ENCODE measurements at regions not wholly inside any gene's neighbourhood (a gene's known extent, or its start where the extent isn't known, plus 50 kb on each side); places are given as distances from the start of the nearest gene placed in this dataset.
"Not testable (repeated sequence)": the region's sequence is repeated elsewhere in the genome, so short reads cannot be mapped to it uniquely, and the experiment has no call there.

DNA sequence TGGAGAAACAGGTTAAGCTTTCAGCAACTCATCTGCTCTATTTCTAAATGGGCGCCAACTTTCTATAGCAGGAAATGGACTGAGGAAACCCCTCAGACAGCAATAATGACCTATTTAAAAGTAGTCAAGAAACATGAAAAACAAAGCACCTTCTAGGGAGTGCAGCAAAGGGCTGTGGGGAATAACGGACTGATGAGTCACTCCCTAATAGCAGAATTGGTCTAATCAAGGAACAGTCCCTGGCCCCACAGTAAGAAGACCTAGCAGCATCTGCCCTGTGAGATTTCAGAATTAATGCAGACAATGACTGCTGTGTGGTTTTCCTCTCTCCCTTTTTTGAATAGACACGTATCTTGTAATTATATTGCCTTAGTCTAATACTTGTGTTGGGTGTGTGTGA is 602.9 kb downstream of the IPMK start:
- Mint-ChIP-seq H3K4me1 (no peaks in the 10 kb centered on the region), H3K27ac (no peak overlapping the region), H3K9me3 (peaks cover 0 to 2% (median 0%) of the 10 kb centered on the region in 7 donors), H3K27me3 (peaks cover 0 to 4% (median 0%) of the 10 kb centered on the region in 3 donors), H3K36me3 (no peaks in the 10 kb centered on the region), H3K4me3 (no peak overlapping the region)
- DNase-seq (no peak), ATAC-seq (ENCODE audit: low read depth in 2 of 2) (no peak)

- DNase-seq (no peak), ATAC-seq (ENCODE audit: low read depth in 2 of 2) (no peak)
- Mint-ChIP-seq H3K27ac (no peak overlapping the region), H3K4me1 (no peaks in the 10 kb centered on the region), H3K27me3 (peaks cover 0 to 4% (median 0%) of the 10 kb centered on the region in 3 donors), H3K9me3 (peaks cover 0 to 2% (median 0%) of the 10 kb centered on the region in 7 donors), H3K36me3 (no peaks in the 10 kb centered on the region), H3K4me3 (no peak overlapping the region)
Measured at GRCh38 chr10:57663401-57663800, 604.3 kb downstream of the IPMK start.

GRCh38 chr10:57661206-57661605 is 606.5 kb downstream of the IPMK start:
- DNase-seq: no peak
- no peaks in the 10 kb centered on the region for H3K36me3 Mint-ChIP-seq

DNA sequence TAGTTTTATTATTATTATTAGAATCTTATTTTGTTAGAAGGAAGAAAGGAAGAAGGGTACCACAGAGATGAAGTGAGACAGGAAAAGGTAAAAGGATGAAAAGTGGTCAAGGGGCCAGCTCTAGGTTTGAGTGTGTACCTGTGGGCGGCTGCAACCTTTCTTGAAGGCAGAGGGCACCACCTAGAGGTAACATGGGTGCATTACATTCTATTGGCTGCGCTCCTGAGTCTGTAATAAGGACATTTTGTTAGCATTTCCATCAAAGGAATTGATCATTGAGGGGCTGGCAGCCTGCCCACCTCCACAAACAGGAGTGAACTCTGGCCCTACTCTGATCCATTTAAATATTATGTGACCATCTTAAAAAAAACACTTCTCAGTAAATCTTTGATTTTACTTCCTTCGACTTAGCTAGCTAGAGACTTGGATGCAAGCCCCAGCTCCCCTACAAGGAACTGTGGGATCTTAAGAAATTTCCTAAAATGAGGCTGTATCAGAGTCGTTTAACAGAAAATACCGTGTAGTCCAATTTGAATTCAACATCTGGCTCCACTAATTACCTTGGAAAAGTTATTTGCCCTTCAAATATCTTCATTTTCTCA is 610.4 kb downstream of the IPMK start:
- DNase-seq (peak; percentile 8), ATAC-seq (ENCODE audit: low read depth in 2 of 2) (peak in 1 of 2 donors; percentile 48)
- Mint-ChIP-seq H3K4me1 (no peaks in the 10 kb centered on the region), H3K36me3 (no peaks in the 10 kb centered on the region), H3K27ac (no peak overlapping the region), H3K9me3 (no peaks in the 10 kb centered on the region), H3K4me3 (no peak overlapping the region), H3K27me3 (no peaks in the 10 kb centered on the region)

More at GRCh38 chr10:57661206-57661605, 606.5 kb downstream of the IPMK start:
- no peak overlapping the region for H3K4me3 Mint-ChIP-seq
- H3K4me1 Mint-ChIP-seq: no peaks in the 10 kb centered on the region
- no peak overlapping the region for H3K27ac Mint-ChIP-seq
- H3K27me3 Mint-ChIP-seq: no peaks in the 10 kb centered on the region
- H3K9me3 Mint-ChIP-seq: no peaks in the 10 kb centered on the region
- ATAC-seq (ENCODE audit: low read depth in 2 of 2): no peak

DNA sequence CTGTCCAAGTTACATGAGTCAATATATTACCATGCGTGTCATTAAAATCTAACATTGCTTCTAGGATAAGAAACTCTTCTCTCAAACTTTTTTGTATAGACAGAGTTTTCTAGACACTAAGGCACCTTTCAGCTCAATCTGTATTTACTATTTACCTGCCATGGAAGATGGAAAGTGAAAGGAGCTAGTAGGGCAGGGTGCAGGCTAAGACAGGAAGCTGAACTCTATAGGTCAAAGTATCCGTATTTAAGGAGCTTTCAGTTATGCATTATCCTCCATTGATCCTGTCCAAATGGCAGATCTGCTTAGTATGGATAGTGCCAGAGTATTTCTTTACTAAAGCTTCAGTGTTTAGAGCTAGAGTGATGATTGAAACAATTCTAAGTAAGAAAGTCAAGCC is 612.8 kb downstream of the IPMK start:
- DNase-seq (no peak), ATAC-seq (ENCODE audit: low read depth in 2 of 2) (no peak)
- H3K9me3 Mint-ChIP-seq: no peaks in the 10 kb centered on the region
- no peaks in the 10 kb centered on the region for H3K4me1 Mint-ChIP-seq
- no peak overlapping the region for H3K27ac Mint-ChIP-seq
- no peaks in the 10 kb centered on the region for H3K36me3 Mint-ChIP-seq
- H3K27me3 Mint-ChIP-seq: no peaks in the 10 kb centered on the region
- no peak overlapping the region for H3K4me3 Mint-ChIP-seq

DNA sequence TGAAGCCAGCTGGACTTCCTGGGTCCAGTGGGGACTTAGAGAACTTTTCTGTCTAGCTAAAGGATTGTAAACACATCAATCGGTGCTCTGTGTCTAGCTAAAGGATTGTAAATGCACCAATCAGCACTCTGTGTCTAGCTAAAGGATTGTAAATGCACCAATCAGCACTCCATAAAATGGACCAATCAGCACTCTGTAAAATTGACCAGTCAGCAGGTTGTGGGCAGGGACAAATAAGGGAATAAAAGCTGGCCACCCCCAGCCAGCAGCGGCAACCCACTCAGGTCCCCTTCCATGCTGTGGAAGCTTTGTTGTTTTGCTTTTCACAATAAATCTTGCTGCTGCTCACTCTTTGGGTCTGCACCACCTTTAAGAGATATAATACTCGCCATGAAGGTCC is 622.6 kb downstream of the IPMK start:
- not testable (repeated sequence) for H3K4me3 Mint-ChIP-seq; DNase-seq; H3K9me3 Mint-ChIP-seq; H3K4me1 Mint-ChIP-seq; H3K27me3 Mint-ChIP-seq; H3K27ac Mint-ChIP-seq; H3K36me3 Mint-ChIP-seq; ATAC-seq (ENCODE audit: low read depth in 2 of 2)

GRCh38 chr10:57638411-57638810 is 629.3 kb downstream of the IPMK start:
- Mint-ChIP-seq H3K36me3 (no peaks in the 10 kb centered on the region), H3K4me1 (no peaks in the 10 kb centered on the region), H3K27ac (no peak overlapping the region), H3K4me3 (no peak overlapping the region), H3K27me3 (peaks cover 0 to 5% (median 0%) of the 10 kb centered on the region in 3 donors), H3K9me3 (peaks cover 0 to 2% (median 0%) of the 10 kb centered on the region in 7 donors)
- DNase-seq: no peak
- no peak for ATAC-seq (ENCODE audit: low read depth in 2 of 2)

GRCh38 chr10:57628592-57629284 is 639.0 kb downstream of the IPMK start:
- no peak for DNase-seq
- Mint-ChIP-seq H3K9me3 (peaks cover 0 to 1% (median 0%) of the 10 kb centered on the region in 7 donors), H3K27ac (no peak overlapping the region), H3K4me1 (no peaks in the 10 kb centered on the region), H3K36me3 (no peaks in the 10 kb centered on the region), H3K4me3 (no peak overlapping the region), H3K27me3 (no peaks in the 10 kb centered on the region)
- no peak for ATAC-seq (ENCODE audit: low read depth in 2 of 2)

- DNase-seq (no peak), ATAC-seq (ENCODE audit: low read depth in 2 of 2) (no peak)
- Mint-ChIP-seq H3K4me3 (no peak overlapping the region), H3K4me1 (no peaks in the 10 kb centered on the region), H3K27ac (no peak overlapping the region), H3K9me3 (peaks cover 0 to 1% (median 0%) of the 10 kb centered on the region in 7 donors), H3K36me3 (no peaks in the 10 kb centered on the region), H3K27me3 (no peaks in the 10 kb centered on the region)
Measured at GRCh38 chr10:57627642-57628178, 640.0 kb downstream of the IPMK start.

DNA sequence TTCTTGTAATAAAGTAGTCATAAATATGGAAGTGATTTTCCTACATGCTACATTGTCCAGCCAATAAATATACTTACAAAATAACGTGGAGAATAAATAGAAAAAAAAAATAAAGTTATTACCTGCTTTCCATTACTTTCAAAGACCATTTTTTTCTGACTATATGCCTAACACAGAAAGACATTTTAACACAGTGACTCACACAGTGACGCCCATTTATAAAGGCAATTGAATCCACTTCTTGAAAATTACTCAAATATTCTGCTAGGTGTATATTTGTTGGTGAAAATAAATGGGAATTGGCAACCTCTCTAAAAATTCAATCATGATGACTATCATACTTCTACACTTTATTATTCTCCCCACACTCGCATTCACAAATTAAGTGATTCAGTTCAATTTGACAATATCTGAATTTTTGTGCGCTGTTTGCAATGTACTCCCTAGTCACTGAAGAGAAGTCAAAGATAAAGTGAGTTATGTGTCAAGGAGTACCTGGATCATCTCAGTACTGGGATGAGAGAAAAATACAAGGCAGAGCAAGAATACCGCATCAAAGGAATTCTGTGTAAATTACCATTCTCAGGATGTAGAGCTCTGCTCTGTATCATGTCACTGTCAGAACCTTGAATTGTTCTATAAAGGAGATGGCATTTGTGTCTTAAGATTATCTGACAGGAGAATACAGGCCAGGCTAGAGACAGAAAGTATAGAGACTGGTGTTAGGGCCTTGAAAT is 642.7 kb downstream of the IPMK start:
- ATAC-seq (ENCODE audit: low read depth in 2 of 2) (no peak), DNase-seq (no peak)
- Mint-ChIP-seq H3K27ac (no peak overlapping the region), H3K4me1 (no peaks in the 10 kb centered on the region), H3K9me3 (no peaks in the 10 kb centered on the region), H3K4me3 (no peak overlapping the region), H3K27me3 (no peaks in the 10 kb centered on the region), H3K36me3 (no peaks in the 10 kb centered on the region)

DNA sequence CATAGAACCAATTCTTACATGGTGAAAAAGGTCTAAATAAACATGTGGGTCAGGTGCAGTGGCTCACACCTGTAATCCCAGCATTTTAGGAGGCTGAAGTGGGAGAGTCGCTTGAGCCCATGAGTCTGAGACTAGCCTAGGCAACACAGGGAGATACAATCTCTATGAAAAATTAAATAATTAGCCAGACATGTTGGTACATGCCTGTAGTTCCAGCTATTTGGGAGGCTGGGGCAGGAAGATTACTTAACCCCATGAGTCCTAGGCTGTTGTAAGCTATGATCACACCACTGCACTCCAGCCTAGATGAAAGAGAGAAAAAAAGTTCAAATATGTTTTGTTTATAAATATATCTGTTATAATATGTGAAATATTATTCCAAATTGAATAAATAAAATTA is 643.6 kb downstream of the IPMK start:
- no peak for ATAC-seq (ENCODE audit: low read depth in 2 of 2)
- Mint-ChIP-seq H3K4me3 (no peak overlapping the region), H3K27ac (no peak overlapping the region), H3K4me1 (no peaks in the 10 kb centered on the region), H3K27me3 (no peaks in the 10 kb centered on the region), H3K36me3 (no peaks in the 10 kb centered on the region), H3K9me3 (no peaks in the 10 kb centered on the region)
- no peak for DNase-seq

DNA sequence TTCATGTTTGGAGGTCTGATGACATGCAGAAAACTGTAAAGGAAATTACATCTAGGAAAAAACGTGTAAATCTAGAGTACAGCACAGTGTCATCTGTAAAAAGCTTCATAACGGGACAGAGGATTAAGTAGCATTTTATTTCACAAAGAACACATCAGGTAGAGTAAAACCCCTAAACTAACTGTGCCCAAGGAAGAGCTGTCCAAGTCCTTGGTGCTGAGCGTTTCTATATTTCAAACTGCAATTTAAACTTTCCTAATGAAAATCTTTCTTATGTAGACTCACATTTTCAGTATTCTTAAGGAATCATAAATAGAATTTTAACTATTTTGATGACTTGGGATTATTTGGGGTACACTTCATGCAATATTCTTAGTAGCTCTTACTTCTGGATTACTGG is 646.2 kb downstream of the IPMK start:
- no peak overlapping the region for H3K4me3 Mint-ChIP-seq
- H3K4me1 Mint-ChIP-seq: no peaks in the 10 kb centered on the region
- no peak for DNase-seq
- no peaks in the 10 kb centered on the region for H3K27me3 Mint-ChIP-seq
- ATAC-seq (ENCODE audit: low read depth in 2 of 2): no peak
- H3K9me3 Mint-ChIP-seq: no peaks in the 10 kb centered on the region
- peak overlapping the region in 1 of 6 donors; percentile 1 for H3K27ac Mint-ChIP-seq
- H3K36me3 Mint-ChIP-seq: no peaks in the 10 kb centered on the region

GRCh38 chr10:57605948-57606485 is 661.7 kb downstream of the IPMK start:
- Mint-ChIP-seq H3K27ac (no peak overlapping the region), H3K4me1 (no peaks in the 10 kb centered on the region), H3K4me3 (no peak overlapping the region), H3K9me3 (no peaks in the 10 kb centered on the region), H3K36me3 (no peaks in the 10 kb centered on the region), H3K27me3 (no peaks in the 10 kb centered on the region)
- DNase-seq (no peak), ATAC-seq (ENCODE audit: low read depth in 2 of 2) (no peak)

DNA sequence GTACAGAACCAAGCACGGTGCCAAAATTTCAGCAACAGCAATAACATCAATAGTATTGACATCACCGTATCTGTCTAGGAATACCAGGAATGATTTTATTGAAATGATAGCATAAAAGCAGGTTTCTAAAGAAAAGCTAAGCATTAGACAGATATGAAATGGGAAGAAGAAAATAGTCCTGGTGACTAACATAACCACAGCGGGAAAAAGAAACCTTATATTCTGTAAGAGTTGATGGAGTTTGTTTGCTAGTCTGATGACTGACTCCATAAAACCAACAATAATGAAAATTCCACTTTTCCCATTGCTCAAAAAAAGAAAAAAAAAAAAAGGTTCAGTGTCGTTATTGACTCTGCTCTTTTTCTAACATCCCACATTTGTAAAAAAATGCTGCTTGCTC is 668.3 kb downstream of the IPMK start:
- H3K4me3 Mint-ChIP-seq: no peak overlapping the region
- H3K4me1 Mint-ChIP-seq: no peaks in the 10 kb centered on the region
- DNase-seq: no peak
- H3K27ac Mint-ChIP-seq: no peak overlapping the region
- no peaks in the 10 kb centered on the region for H3K27me3 Mint-ChIP-seq
- ATAC-seq (ENCODE audit: low read depth in 2 of 2): no peak
- H3K36me3 Mint-ChIP-seq: no peaks in the 10 kb centered on the region
- H3K9me3 Mint-ChIP-seq: no peaks in the 10 kb centered on the region

All from naive B cell (primary cell).